GM12878 (cell line): ENCODE measurements at regions not wholly inside any gene's neighbourhood (a gene's known extent, or its start where the extent isn't known, plus 50 kb on each side); places are given as distances from the start of the nearest gene placed in this dataset.
A peak's percentile ranks its signal among the peaks of the same experiment; 100 is the strongest.

Source experiments
- ATAC-seq: fragments of 200-7000 bp; cut with Tn5 transposase; 3 replicates; pipeline ENCODE4 v1.9.1; 2020; ENCODE audit warnings: mild to moderate bottlenecking, moderate library complexity
- BruUV-seq: library from RNA; stranded (reverse); fragments of 400-500 nt; replicated peaks from 2 replicates; lab custom pipeline; 2021; lab: Mats Ljungman, UMichigan
- CTCF ChIA-PET: fragments of 300-600 bp; sonication (Branson Sonifier 250); formaldehyde crosslinking; extraction: SDS; loops from one replicate; lab custom pipeline; 2021; ENCODE audit warnings: inconsistent platforms; lab: Yijun Ruan, JAX
- POLR2A ChIA-PET: fragments of 350-600 bp; formaldehyde crosslinking; extraction: SDS; loops from one replicate; lab custom pipeline; 2021; ENCODE audit warnings: inconsistent platforms; lab: Charles Lee
- RAD21 ChIA-PET: fragments of 300-600 bp; sonication (Branson Sonifier 250); formaldehyde crosslinking; loops from one replicate; lab custom pipeline; 2023; ENCODE audit warnings: antibody characterized with exemption; ENCODE audit not compliant: unreplicated experiment; lab: Charles Lee
- SMC1A ChIA-PET: fragments of 300-600 bp; sonication (Branson Sonifier 250); formaldehyde crosslinking; loops from one replicate; lab custom pipeline; 2023; ENCODE audit not compliant: unreplicated experiment, uncharacterized antibody; lab: Charles Lee
- DNase-seq: peaks from one replicate; pipeline ENCODE4 v3.0.0-alpha.2; 2011; ENCODE audit warnings: low read depth, low spot score
- FAIRE-seq: peaks from 3 replicates; lab custom pipeline; 2011; peaks lifted over from hg19 to GRCh38; lab: Jason Lieb, UNC
- H2AFZ ChIP-seq: 2 replicates; pipeline ENCODE4 v1.6.0; 2011; ENCODE audit warnings: low read depth, low read length, control low read depth; ENCODE audit not compliant: control insufficient read depth
- H3K27ac ChIP-seq: 2 replicates; pipeline ENCODE4 v1.5.1; 2011; ENCODE audit warnings: control low read depth; ENCODE audit not compliant: control insufficient read depth, insufficient read depth
- H3K27me3 ChIP-seq, 2 experiments: replicated peaks in 1 of 2; 2 replicates each; pipeline versions ENCODE4 v1.6.0 to v1.6.1; 2011; ENCODE audit warnings: low read length in 1 of 2; ENCODE audit not compliant: control insufficient read depth in 2 of 2, insufficient read depth in 2 of 2
- H3K36me3 ChIP-seq, 2 experiments: 2 replicates each; pipeline ENCODE4 v1.5.1; 2011; ENCODE audit warnings: low read length in 1 of 2; ENCODE audit not compliant: control insufficient read depth in 2 of 2, insufficient read depth in 2 of 2
- H3K4me1 ChIP-seq: 2 replicates; pipeline ENCODE4 v1.6.1; 2011; ENCODE audit warnings: mild to moderate bottlenecking, low read length, moderate library complexity, mixed read lengths; ENCODE audit not compliant: control insufficient read depth, insufficient read depth
- H3K4me2 ChIP-seq: 2 replicates; pipeline ENCODE4 v1.6.0; 2011; ENCODE audit warnings: control low read depth; ENCODE audit not compliant: control insufficient read depth, insufficient read depth
- H3K4me3 ChIP-seq: fragments of 200-600 bp; sonication (generic); 2 replicates; pipeline ENCODE4 v1.5.1; 2016
- H3K79me2 ChIP-seq: 2 replicates; pipeline ENCODE4 v1.6.0; 2011; ENCODE audit warnings: low read length; ENCODE audit not compliant: control insufficient read depth, insufficient read depth
- H3K9ac ChIP-seq: 2 replicates; pipeline ENCODE4 v1.8.0; 2011; ENCODE audit warnings: low read length, control low read depth, mixed read lengths; ENCODE audit not compliant: control insufficient read depth, insufficient read depth
- H3K9me3 ChIP-seq: replicated peaks from 3 replicates; pipeline ENCODE4 v1.5.1; 2011; ENCODE audit warnings: mild to moderate bottlenecking, low read length; ENCODE audit not compliant: control insufficient read depth, insufficient read depth
- H4K20me1 ChIP-seq: 2 replicates; pipeline ENCODE4 v1.6.0; 2011; ENCODE audit not compliant: control insufficient read depth, insufficient read depth
- CREM ChIP-seq: IDR thresholded peaks from 2 replicates; pipeline ENCODE4 v1.6.1; 2014; ENCODE audit warnings: antibody characterized with exemption, low read depth
- ETV6 ChIP-seq, 2 experiments: fragments of 450-650 bp in 1 of 2; IDR thresholded peaks in 1 of 2; conservative IDR thresholded peaks in 1 of 2; 2 replicates each; pipeline ENCODE4 v1.6.1; 2014; ENCODE audit warnings: antibody characterized with exemption in 1 of 2, borderline replicate concordance in 1 of 2, low read depth in 1 of 2, mild to moderate bottlenecking in 1 of 2, moderate library complexity in 1 of 2
- HCFC1 ChIP-seq: fragments of 150-350 bp; IDR thresholded peaks from 2 replicates; pipeline ENCODE4 v1.6.1; 2014; ENCODE audit warnings: low read length
- LARP7 ChIP-seq: fragments of 450-650 bp; IDR thresholded peaks from 2 replicates; pipeline ENCODE4 v1.6.1; 2017; ENCODE audit warnings: mild to moderate bottlenecking
- PRDM15 ChIP-seq: fragments of 450-650 bp; formaldehyde crosslinking; IDR thresholded peaks from 2 replicates; pipeline ENCODE4 v1.4.0; 2020; ENCODE audit warnings: mild to moderate bottlenecking, moderate library complexity
- RBBP5 ChIP-seq: fragments of 200-600 bp; sonication (generic); conservative IDR thresholded peaks from 2 replicates; pipeline ENCODE4 v1.6.1; 2016
- SMC3 ChIP-seq: IDR thresholded peaks from 2 replicates; pipeline ENCODE4 v1.6.1; 2011; ENCODE audit warnings: low read length, improper control_type of control experiment, borderline replicate concordance
- STAT1 ChIP-seq: fragments of 450-650 bp; conservative IDR thresholded peaks from 2 replicates; pipeline ENCODE4 v1.6.1; 2014; ENCODE audit warnings: antibody characterized with exemption, mild to moderate bottlenecking
- WGBS: methylation state at CpG from one replicate; pipeline ENCODE4 v1.1.6; 2016; ENCODE audit warnings: low lambda C conversion rate; ENCODE audit not compliant: insufficient replicate concordance, insufficient coverage; ENCODE audit errors: missing lambda C conversion rate; 5-methylcytosine and 5-hydroxymethylcytosine counted together
- in situ Hi-C: fragments of 300-500 bp; cut with MboI; formaldehyde crosslinking; loops from 9 replicates; pipeline ENCODE4 v1.14.3; 2018; ENCODE audit warnings: mixed read lengths
- intact Hi-C: fragments of 100-400 bp; cut with micrococcal nuclease; formaldehyde crosslinking; loops from one replicate; pipeline ENCODE4 v1.14.2; 2022; ENCODE audit not compliant: unreplicated experiment

GRCh38 chr5:38719403-38719802 is 126.4 kb upstream of the OSMR start:
- no peak overlapping the region for H2AFZ ChIP-seq
- DNase-seq (no peak), ATAC-seq (no peak), FAIRE-seq (no peak)
- SMC1A ChIA-PET = no interaction called here
- no peaks in the 10 kb centered on the region for H4K20me1 ChIP-seq
- H3K79me2 ChIP-seq = no peaks in the 10 kb centered on the region
- POLR2A ChIA-PET = no interaction called here
- H3K27ac ChIP-seq = no peak overlapping the region
- H3K4me2 ChIP-seq = no peak overlapping the region
- intact Hi-C loops (no loop called here), in situ Hi-C loops (no loop called here)
- no peak overlapping the region for H3K9ac ChIP-seq
- BruUV-seq = no TSS peak
- no peaks in the 10 kb centered on the region for H3K27me3 ChIP-seq
- H3K4me3 ChIP-seq = no peak overlapping the region
- H3K4me1 ChIP-seq = no peaks in the 10 kb centered on the region
- WGBS = 36% methylated on average over 1 of the region's 1 CpG
- H3K36me3 ChIP-seq = no peaks in the 10 kb centered on the region
- RAD21 ChIA-PET = interaction anchor here (0.7 kb wide), 1 partner anchor 77 kb away, joined by 3 read pairs; no protein-coding TSS in a partner anchor
- CTCF ChIA-PET = interaction anchor here (1.4 to 1.9 kb wide), 2 partner anchors 8 to 278 kb away, joined by 4 to 5 read pairs; no protein-coding TSS in a partner anchor
- TF ChIP-seq ETV6 (conservative IDR thresholded peaks at IDR 0.05 in 1 of 2, IDR thresholded peaks at IDR 0.05 in 1 of 2; ENCODE audit: borderline replicate concordance in 1 of 2, low read depth in 1 of 2) = 0 out of 4 replicates have a peak, but pooled peaks of 1 of the 2 experiments have one; percentile 14
- TF ChIP-seq HCFC1 = no peak
- no peak for TF ChIP-seq LARP7
- TF ChIP-seq STAT1 = no peak
- TF ChIP-seq CREM = no peak
- TF ChIP-seq PRDM15 = no peak
- TF ChIP-seq SMC3 = no peak
- TF ChIP-seq RBBP5 = no peak
- H3K9me3 ChIP-seq = no peaks in the 10 kb centered on the region; the same call in 2 of the 3 replicates
